ENCODE measurements at regions not wholly inside any gene's neighbourhood (a gene's known extent, or its start where the extent isn't known, plus 50 kb on each side); places are given as distances from the start of the nearest gene placed in this dataset.

DNA sequence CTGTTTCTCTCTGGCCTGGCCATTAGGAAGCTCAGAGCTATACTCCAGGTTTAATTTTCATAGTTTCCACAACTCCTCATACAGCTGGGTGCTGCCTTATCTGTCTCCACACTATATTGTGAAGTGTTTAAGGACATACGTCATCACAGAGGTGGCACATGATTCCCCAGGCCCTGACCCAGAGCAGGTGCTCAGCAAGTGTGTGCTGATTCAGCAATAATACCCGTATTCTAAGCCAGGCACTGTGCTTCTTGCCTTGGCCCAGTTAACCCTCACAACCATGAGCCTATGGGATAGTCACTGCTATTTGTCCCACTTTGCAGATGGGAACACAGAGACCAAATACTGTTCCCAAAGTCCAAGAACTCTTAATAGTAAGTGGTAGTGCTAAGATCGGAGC is 93.5 kb upstream of the SMIM23 start:
- H3K4me3 ChIP-seq (ENCODE audit: low read length), result no peak overlapping the region
- no peak for DNase-seq (ENCODE audit: low read depth, low spot score)

DNA sequence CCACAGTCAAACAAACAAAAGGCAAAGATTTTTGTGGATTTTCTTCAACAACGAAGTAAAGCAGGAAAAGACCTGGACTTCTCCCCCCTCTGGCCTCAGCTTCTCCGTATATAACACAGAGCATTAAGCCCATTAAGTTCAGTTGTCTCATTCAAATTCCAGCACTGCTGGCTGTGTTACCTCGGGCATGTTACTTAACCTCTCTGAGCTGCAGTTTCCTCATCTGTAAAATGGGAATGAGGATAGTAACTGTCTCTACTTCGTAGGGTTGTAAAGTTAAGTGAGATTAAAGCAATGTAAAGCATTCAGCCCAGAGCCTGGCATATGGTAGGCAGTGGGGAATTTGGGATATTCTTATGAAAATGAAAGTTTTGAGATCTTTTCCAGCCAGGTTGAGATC is 92.7 kb upstream of the SMIM23 start:
- no peak for DNase-seq (ENCODE audit: low read depth, low spot score)
- no peak overlapping the region for H3K4me3 ChIP-seq (ENCODE audit: low read length)

DNA sequence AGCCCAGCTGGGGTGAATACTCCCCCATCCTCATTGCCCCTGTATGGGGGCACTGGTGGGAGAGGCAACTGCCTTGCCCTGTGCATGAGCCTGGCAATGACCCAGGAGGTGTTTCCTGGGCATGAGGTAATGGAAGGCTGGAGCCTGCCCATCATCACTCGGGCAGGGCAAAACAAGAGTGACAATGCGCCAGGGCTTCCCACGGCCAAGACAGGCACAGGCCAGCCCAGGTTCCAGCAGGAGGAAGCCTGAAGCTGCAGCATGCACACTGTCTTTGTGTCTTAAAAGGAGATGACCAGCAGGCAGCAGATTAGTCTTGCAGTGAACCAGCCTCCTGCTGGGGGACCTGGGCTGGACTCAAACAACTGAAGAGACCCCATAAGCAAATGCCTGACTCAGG is 92.2 kb upstream of the SMIM23 start:
- DNase-seq (ENCODE audit: low read depth, low spot score), result no peak
- no peak overlapping the region for H3K4me3 ChIP-seq (ENCODE audit: low read length)

GRCh38 chr5:171695804-171696203 is 89.8 kb upstream of the SMIM23 start:
- H3K4me3 ChIP-seq (ENCODE audit: low read length), result no peak overlapping the region
- no peak for DNase-seq (ENCODE audit: low read depth, low spot score)

DNA sequence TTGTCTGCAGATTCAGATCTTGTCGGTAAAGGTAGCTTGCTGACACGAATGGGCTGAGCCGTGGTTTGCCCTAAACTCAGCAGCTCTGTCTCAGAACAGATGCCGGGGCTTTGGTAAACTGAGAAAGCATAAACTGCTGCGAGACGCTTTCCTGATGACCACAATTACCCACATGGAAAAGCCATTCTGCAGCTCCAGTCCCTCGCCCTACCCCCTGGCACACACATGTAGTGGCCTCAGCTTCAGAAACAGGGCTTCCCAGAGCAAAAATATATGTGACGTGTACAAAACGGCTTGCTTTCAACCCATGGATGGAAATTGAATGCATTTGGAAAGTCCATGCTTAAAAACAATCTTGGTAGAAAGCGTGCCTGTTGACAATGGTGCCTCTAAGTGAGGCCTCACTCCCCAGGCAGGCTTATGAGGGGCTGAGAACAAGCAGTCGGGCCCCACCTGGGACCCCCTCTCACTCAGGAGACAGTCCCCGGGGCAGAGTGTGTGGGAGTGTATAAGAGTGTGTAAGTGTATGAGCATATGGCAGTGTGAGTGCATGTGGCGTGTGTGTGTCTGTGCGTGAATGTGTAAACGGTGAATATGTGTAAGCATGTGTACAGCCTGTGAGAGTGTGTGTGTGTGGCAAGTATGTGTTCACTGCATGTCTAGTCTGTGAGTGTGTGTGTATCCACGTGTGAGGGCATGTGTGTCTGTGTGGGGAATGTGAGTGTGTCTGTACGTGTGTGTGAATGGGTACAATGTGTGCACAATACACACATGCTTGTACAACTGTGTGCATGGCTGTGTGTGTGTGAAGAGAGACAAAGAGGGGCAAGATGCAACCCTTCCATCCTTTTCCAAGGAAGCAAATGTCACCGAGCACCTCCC is 88.2 kb upstream of the SMIM23 start:
- H3K4me3 ChIP-seq (ENCODE audit: low read length), result no peak overlapping the region
- DNase-seq (ENCODE audit: low read depth, low spot score), result no peak

- no peak overlapping the region for H3K4me3 ChIP-seq (ENCODE audit: low read length)
- DNase-seq (ENCODE audit: low read depth, low spot score), result no peak
These were observed 85.2 kb upstream of the SMIM23 start for GRCh38 chr5:171700318-171700912.

GRCh38 chr5:171701100-171701541 is 84.5 kb upstream of the SMIM23 start:
- no peak overlapping the region for H3K4me3 ChIP-seq (ENCODE audit: low read length)

DNA sequence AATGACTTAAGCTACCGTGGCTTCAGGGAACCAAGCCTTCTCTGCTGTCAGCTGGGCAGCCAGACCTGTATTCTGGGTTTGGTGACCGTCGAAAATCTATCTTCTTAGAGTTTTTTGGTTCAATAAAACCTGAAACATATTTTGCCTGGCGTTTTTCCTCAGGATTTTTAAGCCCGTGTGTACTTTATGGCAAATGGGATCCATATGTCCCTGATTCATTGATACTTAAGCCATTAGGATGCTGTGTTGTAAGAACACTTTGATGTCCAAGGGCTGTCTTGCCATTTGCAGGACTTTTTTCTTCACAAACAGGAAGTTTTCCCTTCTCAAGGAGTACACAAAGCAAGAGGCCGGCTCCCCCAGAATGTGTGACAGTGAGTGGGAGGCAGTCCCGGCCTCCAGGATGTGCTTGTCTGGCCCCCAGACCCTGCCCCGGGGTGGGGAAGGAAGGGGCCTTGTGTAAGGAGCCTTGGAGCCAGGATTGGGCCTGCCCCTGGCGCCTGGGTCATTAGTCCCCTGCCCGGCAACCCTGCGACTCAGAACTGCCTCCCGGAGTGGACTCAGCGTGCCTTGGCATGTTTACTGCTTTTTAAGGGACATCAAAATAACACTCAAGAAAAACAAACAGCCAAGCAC is 83.4 kb upstream of the SMIM23 start:
- DNase-seq (ENCODE audit: low read depth, low spot score), result no peak

More at GRCh38 chr5:171701100-171701541, 84.5 kb upstream of the SMIM23 start:
- no peak for DNase-seq (ENCODE audit: low read depth, low spot score)

DNA sequence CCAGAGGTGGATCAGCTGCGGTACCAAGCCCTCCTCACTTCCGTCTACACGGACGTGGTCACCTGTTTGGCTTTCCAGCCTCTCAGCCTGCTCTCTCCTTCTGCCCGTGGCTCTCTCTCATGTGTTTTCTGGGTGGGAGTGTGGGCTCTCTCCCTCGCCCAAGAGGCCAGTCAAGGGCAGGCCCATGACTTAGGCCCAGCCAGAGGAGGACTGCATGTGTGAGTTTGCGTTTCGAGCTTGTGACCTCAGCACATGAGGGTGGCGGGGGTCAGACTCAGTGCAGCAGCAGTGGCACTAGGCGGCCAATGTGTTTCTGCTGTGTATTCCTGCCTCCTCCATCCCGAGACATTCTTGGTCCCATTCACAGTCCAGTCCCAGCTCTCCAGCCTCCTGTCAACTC is 82.5 kb upstream of the SMIM23 start:
- H3K4me3 ChIP-seq (ENCODE audit: low read length), result no peak overlapping the region
- DNase-seq (ENCODE audit: low read depth, low spot score), result no peak

More for the DNA sequence above, 83.4 kb upstream of the SMIM23 start:
- no peak overlapping the region for H3K4me3 ChIP-seq (ENCODE audit: low read length)

DNA sequence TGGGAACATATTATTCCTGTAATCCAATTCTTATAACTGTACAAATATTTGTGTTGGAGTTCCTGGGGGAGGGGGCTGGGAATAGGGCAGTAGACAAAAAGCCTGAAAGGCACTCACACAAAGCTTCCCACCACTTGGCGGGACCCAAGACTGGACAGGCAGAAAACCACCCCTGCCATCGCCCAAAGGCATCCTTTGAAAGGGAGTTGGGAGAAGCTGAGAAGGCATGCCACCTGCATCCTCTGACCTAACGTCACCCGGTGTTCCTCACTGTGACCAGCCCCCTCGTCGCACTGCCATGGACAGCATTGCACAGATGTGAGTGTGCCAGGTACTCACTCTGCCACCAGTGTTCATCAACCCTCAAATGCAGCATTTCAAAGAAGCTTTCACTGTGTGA is 80.6 kb upstream of the SMIM23 start:
- no peak for DNase-seq (ENCODE audit: low read depth, low spot score)

DNA sequence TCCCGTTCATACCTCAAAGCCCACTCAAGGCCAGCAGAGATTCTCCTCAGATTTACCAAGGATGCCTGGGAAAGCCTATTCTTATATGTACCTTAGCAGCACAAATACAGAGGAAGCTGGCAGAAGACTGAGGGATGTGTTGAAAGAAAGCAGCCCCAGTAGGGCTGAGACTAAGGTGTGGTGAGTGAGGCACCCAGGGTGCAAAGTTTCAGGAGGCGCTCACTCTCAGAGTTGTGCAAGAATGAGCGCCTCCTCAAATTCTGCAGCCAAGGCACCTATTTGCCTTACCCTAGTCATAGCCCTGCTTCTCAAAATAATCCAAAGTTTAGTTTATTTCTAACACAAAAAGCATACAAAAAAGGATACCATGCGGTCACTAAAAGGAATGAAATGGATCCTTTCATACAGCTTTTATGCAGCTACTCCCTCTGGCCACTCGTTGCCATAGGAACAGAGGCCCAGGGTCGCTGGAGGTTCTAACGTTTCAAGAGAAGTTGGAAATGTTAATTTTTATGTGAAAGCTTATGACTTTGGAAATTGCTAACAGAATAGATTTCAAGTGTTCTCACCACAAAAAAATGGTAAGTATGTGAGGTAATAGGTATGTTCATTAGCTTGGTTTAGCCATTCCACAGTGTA is 79.7 kb upstream of the SMIM23 start:
- no peak overlapping the region for H3K4me3 ChIP-seq (ENCODE audit: low read length)
- no peak for DNase-seq (ENCODE audit: low read depth, low spot score)

More for the DNA sequence above, 80.6 kb upstream of the SMIM23 start:
- H3K4me3 ChIP-seq (ENCODE audit: low read length), result no peak overlapping the region

DNA sequence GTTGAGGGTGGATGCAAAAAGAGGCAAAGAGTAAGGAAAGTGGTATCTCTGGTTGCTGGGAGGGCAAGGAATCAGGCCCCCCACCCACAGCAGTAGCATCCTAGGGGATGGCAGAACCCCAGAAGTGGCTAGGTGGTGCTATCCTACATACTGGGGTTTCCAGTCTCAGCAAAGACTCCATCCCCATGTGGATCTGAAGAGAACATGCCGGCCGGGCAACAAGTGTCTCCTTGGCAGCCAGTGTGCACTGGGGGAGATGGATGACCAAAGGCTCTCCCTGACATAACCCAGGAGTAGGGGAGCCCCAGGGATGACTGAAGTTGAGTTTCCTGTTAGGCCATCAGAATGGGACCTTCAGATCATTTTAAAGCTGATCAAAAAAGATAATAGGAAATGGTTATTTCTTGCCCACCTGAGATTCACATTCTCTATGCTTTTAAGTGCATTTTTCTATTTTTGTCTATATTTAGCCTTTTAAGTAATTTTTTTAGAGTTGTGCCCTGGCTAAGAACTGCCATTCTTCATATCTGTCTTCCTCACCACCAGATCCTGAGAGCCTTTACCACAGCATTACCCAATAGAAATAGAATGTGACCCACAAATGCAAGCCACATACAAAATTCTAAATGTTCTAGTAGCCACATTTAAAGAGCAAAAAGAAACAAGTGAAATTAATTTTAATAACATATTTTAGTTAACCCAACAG is 78.7 kb upstream of the SMIM23 start:
- no peak for DNase-seq (ENCODE audit: low read depth, low spot score)
- no peak overlapping the region for H3K4me3 ChIP-seq (ENCODE audit: low read length)

DNA sequence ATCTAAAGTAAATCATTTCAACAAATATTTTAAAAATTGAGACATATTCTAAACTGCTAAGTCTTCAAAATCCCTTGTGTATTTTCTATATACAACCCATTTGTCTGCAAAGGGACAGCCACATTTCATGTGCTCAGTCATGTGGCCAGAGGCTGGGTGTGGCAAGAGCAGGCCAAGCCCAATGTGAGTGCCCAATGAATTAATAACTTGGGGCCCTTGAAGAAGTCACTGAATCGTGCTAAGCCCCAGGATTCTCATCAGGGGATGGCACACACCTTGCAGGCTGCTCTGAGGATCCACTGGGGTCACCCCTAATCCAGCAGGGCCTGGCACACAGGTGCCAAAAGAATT is 78.2 kb upstream of the SMIM23 start:
- no peak overlapping the region for H3K4me3 ChIP-seq (ENCODE audit: low read length)
- DNase-seq (ENCODE audit: low read depth, low spot score), result no peak

- no peak overlapping the region for H3K4me3 ChIP-seq (ENCODE audit: low read length)
- no peak for DNase-seq (ENCODE audit: low read depth, low spot score)
These were observed 75.7 kb upstream of the SMIM23 start for GRCh38 chr5:171709930-171710329.

DNA sequence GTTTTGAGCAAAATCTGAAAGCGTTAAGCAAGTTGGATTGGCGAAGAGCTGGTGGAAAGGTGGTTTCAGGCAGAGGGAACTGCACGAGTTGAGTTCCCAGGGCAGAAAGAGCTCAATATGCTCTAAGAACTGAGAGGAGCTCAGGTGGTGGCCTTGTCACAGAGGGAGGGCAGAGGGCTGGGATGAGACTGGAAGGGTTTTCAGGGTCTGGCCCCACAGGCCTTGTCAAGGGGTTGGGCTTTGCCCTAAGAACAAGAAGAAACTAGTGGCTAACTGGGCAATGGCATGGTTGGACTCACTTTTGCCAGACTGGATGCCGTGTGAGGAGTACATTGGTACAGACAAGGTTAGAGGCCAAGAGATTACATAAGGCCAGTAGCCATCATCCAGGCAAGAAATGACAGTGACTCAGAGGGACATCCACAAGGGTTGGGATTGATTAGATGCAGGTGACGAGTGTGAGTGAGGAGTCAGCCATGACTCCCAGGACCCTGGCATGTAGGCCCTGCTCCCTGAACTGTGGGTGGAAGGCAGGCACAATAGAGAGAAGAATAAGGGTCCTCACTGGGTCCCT is 75.1 kb upstream of the SMIM23 start:
- DNase-seq (ENCODE audit: low read depth, low spot score), result no peak
- H3K4me3 ChIP-seq (ENCODE audit: low read length), result no peak overlapping the region

GRCh38 chr5:171711571-171711970 is 74.0 kb upstream of the SMIM23 start:
- DNase-seq (ENCODE audit: low read depth, low spot score), result no peak
- no peak overlapping the region for H3K4me3 ChIP-seq (ENCODE audit: low read length)

GRCh38 chr5:171712616-171713015 is 73.0 kb upstream of the SMIM23 start:
- DNase-seq (ENCODE audit: low read depth, low spot score), result no peak

DNA sequence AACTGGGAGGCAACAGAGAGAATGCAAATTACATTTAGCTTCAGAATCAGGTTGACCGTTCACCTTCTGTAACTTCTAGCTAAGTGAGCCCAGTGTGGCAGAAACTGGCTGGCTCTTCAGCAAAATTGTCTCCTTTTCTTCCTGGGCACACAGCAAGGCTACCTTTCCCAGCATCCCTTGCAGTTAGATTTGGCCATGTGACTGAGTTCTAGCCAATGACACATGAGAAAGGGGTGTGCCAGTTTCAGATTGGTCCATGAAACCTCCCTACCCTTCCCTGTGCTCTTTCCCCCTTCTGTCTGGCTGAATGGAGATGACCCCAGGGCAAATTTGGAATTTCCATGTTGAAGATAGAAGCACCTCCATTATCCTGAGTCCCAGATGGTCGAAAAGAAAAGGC is 72.5 kb upstream of the SMIM23 start:
- no peak overlapping the region for H3K4me3 ChIP-seq (ENCODE audit: low read length)

More at GRCh38 chr5:171712616-171713015, 73.0 kb upstream of the SMIM23 start:
- H3K4me3 ChIP-seq (ENCODE audit: low read length), result no peak overlapping the region

DNA sequence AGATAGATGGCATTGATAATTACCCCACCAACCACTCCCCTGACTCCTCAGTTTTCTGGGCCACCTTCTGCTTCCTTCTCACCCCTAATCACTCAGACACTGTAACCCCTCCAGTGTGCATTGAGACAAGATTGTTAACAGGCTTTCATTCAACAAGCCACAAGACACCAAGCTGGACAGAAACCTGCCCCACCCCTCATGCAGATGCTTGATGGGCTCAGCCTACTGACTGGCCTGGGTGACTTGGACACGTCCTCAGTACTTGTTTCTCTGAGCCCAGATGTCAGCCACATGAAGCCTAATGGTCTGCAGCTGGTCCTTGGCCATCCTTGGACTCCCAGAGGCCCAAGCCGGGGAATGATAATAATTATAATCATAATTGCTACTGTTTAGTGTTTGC is 71.4 kb upstream of the SMIM23 start:
- no peak for DNase-seq (ENCODE audit: low read depth, low spot score)
- no peak overlapping the region for H3K4me3 ChIP-seq (ENCODE audit: low read length)

More for the DNA sequence above, 72.5 kb upstream of the SMIM23 start:
- no peak for DNase-seq (ENCODE audit: low read depth, low spot score)
